Inflammatory macrophage (primary cell): ENCODE measurements at regions not wholly inside any gene's neighbourhood (a gene's known extent, or its start where the extent isn't known, plus 50 kb on each side); places are given as distances from the start of the nearest gene placed in this dataset.
"Not testable (repeated sequence)": the region's sequence is repeated elsewhere in the genome, so short reads cannot be mapped to it uniquely, and the experiment has no call there.

Source experiments
- DNase-seq, 2 donors: peaks; one replicate each; pipeline ENCODE4 v3.0.0-alpha.2; 2020 to 2022

DNA sequence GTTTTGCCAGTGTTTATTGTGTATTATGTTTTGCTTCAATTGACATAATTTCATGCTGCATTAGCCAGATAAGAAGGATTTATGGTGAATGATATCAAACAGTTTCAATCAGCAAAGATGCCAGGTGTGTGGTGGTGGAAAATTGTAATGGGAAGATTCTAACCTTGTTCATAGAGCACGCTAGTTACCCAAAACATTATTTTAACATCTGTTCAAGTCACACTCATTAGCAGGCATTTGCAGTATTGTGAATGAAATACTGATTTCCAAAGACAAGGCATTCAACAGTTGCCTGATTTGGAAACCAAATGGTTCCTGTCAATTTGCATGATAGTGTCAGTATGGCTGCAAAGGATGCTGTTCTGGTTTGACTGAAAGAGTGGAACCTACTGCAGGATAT, 129.7 kb downstream of the EPC1 start:
- DNase-seq, result no peak

GRCh38 chr10:32213838-32214237, 133.1 kb downstream of the EPC1 start:
- peak in 1 of 2 donors; percentile 40 for DNase-seq

- DNase-seq, result no peak
Measured at GRCh38 chr10:32211046-32211363, 136.0 kb downstream of the EPC1 start.

DNA sequence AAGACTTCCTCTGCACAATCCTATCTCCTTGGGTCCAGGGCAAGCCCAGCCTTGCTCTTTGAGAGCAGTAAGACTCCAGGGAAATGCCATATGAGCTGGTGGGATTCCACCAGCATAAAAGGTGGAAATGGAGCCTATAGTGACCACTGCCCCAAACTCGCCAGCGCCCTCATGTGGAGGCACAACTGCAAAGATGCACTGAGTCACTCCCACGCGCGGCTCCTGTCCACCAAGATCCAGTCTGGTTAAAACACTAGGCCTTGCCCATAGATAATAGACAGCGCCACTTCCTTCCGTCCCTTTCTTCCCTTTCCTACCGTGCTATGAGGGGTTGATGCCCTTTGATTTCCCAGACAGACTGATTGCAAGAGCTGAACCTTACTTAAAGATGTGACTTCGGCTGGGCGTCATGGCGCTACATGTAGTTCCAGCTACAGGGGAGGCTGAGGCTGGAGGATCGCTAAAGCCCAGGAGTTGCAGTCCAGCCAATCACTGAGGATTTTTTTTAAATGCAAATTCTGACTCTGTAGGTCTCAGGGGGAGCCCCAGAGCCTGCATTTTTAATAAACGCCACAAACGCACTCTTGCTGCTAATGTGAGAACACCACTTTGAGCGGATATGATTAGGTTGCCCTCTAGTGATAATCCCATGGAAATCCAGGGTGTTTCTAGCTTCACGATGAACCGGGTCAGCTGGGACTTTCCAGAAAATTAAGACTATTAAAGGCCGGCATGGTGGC, 136.5 kb downstream of the EPC1 start:
- DNase-seq, result peak; percentile 57 to 64

DNA sequence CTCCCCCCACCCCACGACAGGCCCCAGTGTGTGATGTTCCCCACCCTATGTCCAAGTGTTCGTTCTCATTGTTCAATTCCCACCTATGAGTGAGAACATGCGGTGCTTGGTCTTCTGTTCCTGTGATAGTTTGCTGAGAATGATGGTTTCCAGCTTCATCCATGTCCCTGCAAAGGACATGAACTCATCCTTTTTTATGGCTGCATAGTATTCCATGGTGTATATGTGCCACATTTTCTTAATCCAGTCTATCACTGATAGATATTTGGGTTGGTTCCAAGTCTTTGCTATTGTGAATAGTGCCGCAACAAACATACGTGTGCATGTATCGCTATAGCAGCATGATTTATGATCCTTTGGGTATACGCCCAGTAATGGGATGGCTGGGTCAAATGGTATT, 139.0 kb downstream of the EPC1 start:
- DNase-seq, result not testable (repeated sequence)

GRCh38 chr10:32207544-32207943, 139.4 kb downstream of the EPC1 start:
- DNase-seq, result peak; percentile 51 to 58

GRCh38 chr10:32205670-32206069, 141.3 kb downstream of the EPC1 start:
- DNase-seq, result no peak

DNA sequence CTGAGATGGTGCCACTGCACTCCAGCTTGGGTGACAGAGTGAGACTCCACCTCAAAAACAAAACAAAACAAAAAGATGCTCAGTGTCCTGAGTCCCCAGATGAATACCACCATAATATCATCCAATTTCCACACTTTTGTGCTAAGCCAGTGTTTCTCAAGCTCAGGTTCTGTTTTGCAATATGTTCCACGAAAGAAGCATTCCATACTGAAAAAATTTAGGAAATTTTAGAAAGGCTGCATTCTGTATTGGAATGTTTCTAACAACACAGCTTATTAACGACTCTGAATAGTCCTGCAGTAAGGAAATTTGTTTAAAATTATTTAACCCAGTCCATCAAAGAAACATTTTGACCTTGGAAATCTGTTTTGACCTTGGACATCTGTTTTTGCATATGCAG, 142.4 kb downstream of the EPC1 start:
- no peak for DNase-seq

DNA sequence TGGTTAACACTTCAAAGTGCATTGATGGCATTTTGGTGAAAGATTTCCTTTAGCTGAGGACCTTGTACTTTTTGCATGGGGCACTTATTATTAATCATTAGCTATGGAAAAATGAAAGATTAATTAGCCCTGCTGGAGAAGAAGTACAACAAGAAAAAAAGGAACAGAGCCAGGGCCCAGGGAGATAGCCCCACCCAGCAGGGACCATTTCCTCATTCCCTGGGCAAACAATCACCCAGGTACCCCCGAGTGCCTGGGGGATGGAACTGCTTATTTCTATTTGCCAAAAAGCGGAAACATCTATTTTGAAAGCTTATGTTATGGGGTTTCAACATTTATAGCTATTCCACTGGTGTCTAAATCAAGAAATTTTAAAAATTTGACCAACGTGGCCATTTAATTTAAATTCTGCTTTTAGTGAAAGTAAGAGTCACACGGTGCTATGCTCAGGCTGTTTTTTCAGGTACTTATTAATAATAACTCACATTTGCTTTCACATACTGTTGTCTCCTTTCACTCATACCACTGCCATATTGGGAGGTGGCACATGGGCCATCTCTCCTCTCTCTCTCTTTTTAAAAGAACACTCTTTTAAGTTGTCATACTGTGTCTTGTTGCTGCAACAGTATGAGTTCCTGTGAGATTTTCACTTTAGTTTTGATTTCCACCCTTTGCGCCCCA, 143.6 kb upstream of the KIF5B start:
- DNase-seq, result peak; percentile 77 to 85

DNA sequence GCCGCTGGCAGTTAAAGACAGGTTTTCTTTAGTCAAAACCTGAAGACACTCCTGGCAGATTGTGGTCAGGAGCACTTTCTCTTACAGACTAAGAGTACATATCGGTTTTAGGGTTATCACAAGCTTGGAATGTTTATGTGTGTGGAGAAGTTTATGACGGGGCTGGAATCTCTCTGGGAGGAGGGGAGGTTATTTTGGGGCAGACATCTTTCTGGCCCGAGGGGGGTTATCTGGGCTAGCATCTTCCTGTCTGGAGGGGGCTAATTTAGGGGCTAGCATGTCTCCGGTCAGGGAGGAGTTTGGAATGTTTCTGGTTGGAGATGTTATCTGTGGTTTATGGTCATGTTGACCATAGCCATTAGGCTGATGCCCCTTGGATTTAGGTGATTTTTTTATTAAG, 141.2 kb upstream of the KIF5B start:
- DNase-seq, result no peak

- peak; percentile 51 to 82 for DNase-seq
Measured at GRCh38 chr10:32190890-32191491, 134.8 kb upstream of the KIF5B start.

DNA sequence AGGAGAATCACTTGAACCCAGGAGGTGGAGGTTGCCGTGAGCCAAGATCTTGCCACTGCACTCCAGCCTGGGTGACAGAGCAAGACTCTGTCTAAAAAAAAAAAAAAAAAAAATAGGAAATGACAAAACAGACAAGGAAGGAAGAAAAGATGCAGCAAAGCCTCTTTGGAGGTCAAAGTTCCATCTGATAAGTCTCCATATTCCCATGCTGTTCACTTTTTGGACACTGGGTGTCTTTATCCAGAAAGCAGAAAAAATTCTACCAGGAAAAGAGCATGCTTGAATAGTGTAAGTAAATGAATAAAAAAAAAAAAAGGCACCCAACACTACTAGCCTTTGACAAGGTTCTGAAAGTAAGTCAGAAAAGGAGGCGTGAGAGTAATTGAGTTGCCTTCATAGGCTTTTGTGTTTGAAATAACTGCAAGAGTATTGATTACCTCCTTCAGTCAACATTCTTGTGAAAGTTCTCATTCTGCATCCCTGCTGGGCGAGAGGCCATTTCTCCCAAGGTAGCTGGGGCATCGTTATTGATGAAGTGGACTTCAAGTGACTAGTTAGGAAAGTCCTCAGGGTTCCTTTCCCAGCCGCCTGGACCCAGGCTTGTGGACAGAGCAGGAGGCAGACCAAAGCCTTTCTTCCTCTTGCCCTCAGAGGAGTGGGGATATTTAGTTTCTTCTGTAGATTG, 133.3 kb upstream of the KIF5B start:
- peak; percentile 35 to 69 for DNase-seq

- not testable (repeated sequence) for DNase-seq
Measured at GRCh38 chr10:32188601-32189000, 132.4 kb upstream of the KIF5B start.

- no peak for DNase-seq
Measured at GRCh38 chr10:32187686-32188085, 131.5 kb upstream of the KIF5B start.

DNA sequence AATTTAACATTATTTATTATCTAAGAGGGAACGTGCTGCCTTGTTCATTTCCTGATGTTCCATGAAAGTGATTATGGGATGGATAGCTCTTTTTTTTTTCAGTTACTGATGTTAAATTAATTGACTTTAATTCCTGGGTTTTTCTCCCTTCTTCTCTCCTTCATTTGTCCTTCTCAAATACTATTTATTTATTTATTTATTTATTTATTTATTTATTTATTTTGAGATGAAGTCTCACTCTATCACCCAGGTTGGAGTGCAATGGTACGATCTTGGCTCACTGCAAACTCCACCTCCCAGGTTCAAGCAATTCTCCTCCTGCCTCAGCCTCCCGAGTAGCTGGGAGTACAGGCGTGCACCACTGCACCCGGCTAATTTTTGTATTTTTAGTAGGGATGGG, 127.4 kb upstream of the KIF5B start:
- not testable (repeated sequence) for DNase-seq

GRCh38 chr10:32182476-32182875, 126.3 kb upstream of the KIF5B start:
- no peak for DNase-seq

GRCh38 chr10:32180390-32181280, 124.4 kb upstream of the KIF5B start:
- DNase-seq, result no peak

DNA sequence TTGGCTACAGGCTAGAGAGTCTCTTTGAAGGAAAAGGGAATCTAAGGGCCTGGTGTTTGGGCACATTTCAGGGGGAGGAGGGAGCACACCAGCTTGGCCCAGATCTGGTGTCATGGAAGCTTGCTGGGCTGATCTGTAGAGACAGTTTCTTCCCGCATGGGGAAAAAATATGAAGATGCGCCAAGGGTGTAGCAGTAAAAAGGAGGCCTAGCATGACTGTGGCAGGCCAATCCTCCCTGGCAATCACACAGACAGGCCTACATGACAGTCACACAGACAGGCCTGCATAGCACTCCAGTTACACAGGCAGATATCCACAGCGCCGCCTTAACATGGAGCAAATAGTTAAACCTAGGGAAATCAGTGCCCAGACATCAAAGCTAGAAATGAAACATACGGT, 123.6 kb upstream of the KIF5B start:
- no peak for DNase-seq

DNA sequence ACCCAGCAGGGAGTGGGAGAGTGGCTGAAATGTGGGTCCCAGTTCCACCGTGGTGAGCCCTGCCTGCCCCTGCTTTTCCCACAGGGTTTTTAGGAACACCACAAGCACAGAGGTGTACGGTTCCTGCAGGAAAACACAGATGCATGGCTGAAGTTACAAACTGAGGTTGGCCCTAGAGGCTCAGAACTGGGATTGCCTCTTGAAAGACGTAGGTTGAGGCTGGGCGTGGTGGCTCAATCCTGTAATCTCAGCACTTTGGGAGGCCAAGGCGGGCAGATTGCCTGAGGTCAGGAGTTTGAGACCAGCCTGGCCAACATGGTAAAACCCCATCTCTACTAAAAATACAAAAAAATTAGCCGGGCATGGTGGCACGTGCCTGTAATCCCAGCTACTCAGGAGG, 121.4 kb upstream of the KIF5B start:
- DNase-seq, result not testable (repeated sequence)

DNA sequence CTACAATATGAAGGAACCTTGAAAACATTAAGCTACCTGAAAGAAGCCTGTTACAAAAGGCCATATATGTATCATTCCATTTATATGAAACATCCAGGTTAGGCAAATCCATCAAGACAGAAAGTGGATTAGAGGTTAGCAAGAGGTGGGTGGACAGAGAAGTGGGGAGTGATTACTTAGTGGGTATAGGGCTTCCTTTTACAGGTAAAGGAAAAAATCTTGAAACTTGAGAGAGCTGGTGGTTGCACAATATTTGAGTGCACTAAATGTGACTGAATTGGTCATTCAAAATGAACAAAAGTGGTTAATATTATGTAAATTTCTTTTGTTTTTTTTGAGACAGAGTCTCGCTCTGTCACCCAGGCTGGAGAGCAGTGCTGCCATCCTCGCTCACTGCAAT, 119.4 kb upstream of the KIF5B start:
- DNase-seq, result no peak

DNA sequence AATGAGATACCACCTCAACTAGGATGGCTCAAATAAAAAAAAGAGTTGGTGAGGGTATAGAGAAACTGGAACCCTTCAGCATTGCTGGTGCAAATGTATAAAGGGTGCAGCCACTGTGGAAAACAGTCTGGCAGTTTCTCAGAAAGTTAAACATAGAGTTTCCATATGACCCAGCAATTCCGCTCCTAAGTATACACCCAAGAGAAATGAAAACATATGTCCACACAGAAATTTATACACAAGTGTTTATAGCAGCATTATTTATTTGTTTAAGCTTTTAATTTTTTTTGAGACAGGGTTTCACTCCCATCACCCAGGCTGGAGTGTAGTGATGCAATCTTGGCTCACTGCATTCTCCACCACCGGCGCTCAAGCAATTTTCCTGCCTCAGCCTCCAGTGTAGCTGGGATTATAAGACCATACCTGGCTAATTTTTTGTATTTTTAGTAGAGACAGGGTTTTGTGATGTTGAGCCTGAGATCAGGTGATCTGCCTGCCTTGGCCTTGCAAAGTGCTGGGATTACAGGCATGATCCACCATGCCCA, 118.2 kb upstream of the KIF5B start:
- no peak for DNase-seq

DNA sequence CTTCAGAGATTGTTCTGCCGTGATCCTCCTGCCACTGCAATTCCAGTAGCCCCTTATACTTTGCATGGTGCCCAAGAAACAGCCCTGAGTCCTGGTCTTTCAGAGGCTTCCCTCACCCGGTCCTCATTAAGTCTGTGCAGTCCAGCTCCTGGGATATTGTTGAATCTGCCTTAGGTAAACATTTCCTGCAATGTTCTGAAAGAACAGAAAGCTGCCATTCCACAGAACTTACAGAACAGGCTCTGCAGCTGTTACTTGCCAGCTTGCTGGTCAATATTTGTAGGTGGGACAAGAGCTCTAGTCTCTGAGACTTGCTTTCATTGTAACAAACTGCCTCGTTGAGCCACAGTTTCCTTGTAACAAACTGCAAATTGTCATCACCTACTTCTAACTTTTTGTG, 115.0 kb upstream of the KIF5B start:
- no peak for DNase-seq
